AG04449 (cell line): ENCODE measurements at regions not wholly inside any gene's neighbourhood (a gene's known extent, or its start where the extent isn't known, plus 50 kb on each side); places are given as distances from the start of the nearest gene placed in this dataset.

Experiments used
- CTCF ChIA-PET: fragments of 350-600 bp; formaldehyde crosslinking; extraction: SDS; loops from one replicate; lab custom pipeline; 2021; ENCODE audit warnings: antibody characterized with exemption; lab: Yijun Ruan, JAX
- POLR2A ChIA-PET: fragments of 400-600, 350-600 bp; formaldehyde crosslinking; extraction: SDS; loops from one replicate; lab custom pipeline; 2020; ENCODE audit warnings: antibody characterized with exemption, inconsistent platforms; lab: Yijun Ruan, JAX
- DNase-seq: peaks from one replicate; pipeline ENCODE4 v3.0.0-alpha.2; 2010; ENCODE audit warnings: low read depth, low spot score
- H3K4me3 ChIP-seq: 2 replicates; pipeline ENCODE4 v1.5.1; 2011; ENCODE audit warnings: low read depth, mild to moderate bottlenecking, control low read depth, low read length
- TF ChIP-seq, protein P1 (sequence below): IDR thresholded peaks from one replicate; pipeline ENCODE4 v1.5.1; 2011; ENCODE audit warnings: mild to moderate bottlenecking, moderate library complexity, low read length, control low read depth, inconsistent platforms; ENCODE audit not compliant: insufficient read depth; ENCODE audit errors: missing control alignments

DNA sequence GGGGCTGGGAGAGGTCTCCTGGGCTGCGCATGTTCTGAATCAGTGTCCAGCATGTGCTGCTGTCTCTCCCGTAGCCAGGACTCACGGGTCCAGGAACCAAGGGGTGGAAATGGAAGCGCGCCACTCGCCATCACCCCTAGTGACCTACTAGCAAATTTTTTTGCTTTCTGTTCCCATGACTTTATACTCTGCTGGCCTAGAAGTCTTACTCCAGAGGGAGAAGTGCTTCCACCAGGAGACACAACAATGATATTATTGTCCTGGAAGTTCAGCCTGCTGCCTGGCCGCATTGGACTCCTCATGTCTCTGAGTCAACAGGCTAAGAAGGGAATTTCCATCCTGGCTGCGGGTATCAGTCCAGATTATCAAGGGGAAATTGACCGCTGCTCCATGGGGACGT, 729.7 kb downstream of the BRD1 start:
- POLR2A ChIA-PET, result no interaction called here
- TF ChIP-seq, protein P1, sequence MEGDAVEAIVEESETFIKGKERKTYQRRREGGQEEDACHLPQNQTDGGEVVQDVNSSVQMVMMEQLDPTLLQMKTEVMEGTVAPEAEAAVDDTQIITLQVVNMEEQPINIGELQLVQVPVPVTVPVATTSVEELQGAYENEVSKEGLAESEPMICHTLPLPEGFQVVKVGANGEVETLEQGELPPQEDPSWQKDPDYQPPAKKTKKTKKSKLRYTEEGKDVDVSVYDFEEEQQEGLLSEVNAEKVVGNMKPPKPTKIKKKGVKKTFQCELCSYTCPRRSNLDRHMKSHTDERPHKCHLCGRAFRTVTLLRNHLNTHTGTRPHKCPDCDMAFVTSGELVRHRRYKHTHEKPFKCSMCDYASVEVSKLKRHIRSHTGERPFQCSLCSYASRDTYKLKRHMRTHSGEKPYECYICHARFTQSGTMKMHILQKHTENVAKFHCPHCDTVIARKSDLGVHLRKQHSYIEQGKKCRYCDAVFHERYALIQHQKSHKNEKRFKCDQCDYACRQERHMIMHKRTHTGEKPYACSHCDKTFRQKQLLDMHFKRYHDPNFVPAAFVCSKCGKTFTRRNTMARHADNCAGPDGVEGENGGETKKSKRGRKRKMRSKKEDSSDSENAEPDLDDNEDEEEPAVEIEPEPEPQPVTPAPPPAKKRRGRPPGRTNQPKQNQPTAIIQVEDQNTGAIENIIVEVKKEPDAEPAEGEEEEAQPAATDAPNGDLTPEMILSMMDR, result no peak
- no peak for DNase-seq
- CTCF ChIA-PET, result no interaction called here
- no peak overlapping the region for H3K4me3 ChIP-seq

DNA sequence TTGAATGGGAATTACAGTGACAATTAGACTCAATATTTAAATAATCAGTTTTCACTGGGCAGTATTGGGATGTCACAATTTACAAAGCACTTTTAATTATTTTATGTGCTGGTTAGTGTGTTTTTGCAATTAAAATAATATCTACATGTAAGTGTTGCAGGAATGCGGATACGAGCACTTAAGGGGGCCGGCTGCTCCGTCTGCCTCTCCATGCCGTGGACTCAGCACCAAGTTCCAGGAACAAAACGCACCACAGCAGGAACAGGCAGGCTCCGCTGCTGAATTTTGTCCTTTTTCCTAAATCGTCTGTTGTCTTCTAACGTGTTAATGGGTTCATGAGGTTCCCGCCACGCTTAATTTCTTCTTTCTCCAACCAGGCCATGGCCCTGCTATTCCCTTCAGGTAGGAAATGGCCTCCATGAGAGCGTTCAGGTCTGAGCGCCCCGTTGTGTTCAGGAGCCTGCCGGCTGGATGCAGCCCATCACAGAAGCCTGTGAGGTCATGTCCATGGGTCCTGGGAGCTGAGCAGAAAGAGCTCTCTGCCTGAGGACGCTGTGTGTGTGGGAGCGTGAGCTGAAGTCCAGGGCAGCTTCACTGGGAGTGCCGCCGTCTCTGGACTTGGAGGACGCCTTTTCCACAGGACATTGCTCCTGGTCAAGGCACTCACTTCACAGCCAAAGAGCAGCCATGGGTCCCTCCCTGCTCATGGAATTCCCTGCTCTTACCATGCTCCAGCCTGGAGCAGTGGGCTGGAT, 730.3 kb downstream of the BRD1 start:
- CTCF ChIA-PET, result no interaction called here
- no peak overlapping the region for H3K4me3 ChIP-seq
- POLR2A ChIA-PET, result no interaction called here
- no peak for DNase-seq
- TF ChIP-seq, protein P1, result no peak

DNA sequence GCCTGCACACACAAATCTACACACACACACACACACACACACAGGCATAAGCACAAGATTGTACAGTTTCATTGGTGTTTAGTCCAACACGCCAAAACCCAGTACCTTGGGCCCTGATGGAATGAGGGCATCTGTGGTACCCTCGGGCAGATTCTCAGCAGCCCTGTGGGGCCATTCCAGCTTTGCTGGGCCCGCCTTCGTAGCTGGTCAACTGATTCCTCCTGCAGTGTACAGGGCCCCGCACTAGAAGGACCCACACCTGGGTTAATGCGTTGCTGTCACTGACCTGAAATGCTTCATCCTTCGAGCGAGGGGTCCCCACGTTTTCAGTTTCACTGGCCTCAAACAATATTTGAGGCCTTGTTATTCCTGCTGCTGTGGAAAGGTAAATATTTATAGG, 731.2 kb downstream of the BRD1 start:
- no peak for DNase-seq
- no peak overlapping the region for H3K4me3 ChIP-seq
- TF ChIP-seq, protein P1, result no peak
- ChIA-PET CTCF (no interaction called here), POLR2A (no interaction called here)

DNA sequence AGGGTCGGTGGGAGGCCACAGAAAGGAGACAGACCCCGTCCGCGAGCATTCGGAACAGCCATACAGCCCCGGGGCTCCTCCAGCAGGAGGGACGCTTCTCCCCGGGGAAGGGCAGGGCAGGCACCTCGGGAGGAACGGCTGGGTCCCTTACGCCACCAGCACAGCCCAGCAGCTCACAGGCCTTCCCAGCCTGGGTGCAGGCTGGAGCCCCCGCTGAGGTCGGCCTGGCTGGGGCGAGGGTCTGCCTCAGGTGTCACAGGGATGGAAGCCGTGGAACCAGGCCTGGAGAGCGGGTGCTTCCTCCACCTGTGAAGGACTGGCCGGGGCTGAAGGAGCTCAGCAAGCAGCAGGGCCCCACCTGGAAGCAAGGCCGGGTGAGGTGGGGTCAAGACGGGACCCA, 732.3 kb downstream of the BRD1 start:
- TF ChIP-seq, protein P1, result no peak
- CTCF ChIA-PET, result no interaction called here
- no peak for DNase-seq
- no peak overlapping the region for H3K4me3 ChIP-seq
- POLR2A ChIA-PET, result no interaction called here

DNA sequence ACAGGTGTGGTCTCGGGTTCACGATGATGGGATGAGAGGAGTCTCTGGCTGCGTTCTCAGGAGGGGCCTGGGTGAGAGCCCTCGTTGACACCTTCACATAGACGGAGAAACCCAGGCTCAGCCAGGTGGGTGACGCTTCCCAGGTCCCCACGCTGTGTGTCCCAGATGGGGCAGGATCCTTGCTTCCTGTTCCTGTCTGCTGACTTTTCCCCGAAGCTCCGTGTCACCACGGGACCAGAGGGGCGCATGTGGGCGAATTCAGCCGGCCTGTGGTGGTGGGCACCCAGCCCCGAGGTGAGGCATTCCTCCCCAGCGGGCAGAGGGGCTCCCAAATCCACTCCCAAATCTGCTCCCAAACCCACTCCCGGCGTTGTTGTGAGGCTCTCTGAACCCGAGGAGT, 732.8 kb downstream of the BRD1 start:
- ChIA-PET POLR2A (no interaction called here), CTCF (no interaction called here)
- H3K4me3 ChIP-seq, result no peak overlapping the region
- TF ChIP-seq, protein P1, result no peak
- no peak for DNase-seq

DNA sequence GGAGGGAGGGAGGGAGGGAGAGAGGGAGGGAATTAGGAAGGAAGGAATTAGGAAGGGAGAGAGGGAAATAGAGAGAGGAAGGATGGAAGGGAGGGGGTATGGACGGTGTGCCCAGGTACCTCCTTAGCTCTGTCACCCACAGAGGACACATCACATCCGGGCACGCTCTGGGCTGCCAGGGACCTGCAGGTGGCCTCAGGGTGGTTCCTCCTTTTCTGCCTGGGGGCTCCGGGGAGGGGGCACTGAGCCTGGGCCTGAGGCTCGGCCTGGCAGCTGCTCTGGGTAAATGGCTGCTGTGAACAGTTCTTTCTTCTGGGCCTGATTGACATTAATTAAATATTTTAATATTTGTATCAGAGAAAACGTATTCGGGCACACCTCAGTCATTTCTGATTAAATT, 733.5 kb downstream of the BRD1 start:
- CTCF ChIA-PET, result no interaction called here
- TF ChIP-seq, protein P1, result no peak

More for the DNA sequence above, 733.5 kb downstream of the BRD1 start:
- POLR2A ChIA-PET, result no interaction called here
- H3K4me3 ChIP-seq, result no peak overlapping the region
- DNase-seq, result no peak
